ENCODE measurements at regions not wholly inside any gene's neighbourhood (a gene's known extent, or its start where the extent isn't known, plus 50 kb on each side); places are given as distances from the start of the nearest gene placed in this dataset.

DNA sequence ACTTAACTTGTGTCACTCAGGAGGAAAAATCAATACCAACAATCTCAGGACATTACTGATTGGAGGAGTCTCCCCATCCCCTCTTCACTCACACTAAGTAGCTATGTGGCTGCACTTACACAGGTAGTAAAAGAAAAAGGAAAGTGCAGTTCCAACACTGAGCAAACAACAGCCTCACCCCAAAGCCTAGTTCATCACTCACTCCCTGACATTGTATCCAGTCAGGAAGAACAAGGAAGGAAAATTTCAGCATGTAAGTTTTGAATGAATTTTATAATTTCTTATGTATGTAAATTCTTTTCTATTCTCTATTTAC, 273.4 kb downstream of the IGSF11 start:
- ChIA-PET CTCF (interaction anchor here (0.5 to 1.4 kb wide), 9 partner anchors 48 to 273 kb away, joined by 3 to 8 read pairs (median 3); partner anchors contain the start of gene IGSF11), POLR2A (no interaction called here)
- Histone ChIP-seq H3K36me3 (ENCODE audit: control insufficient read depth, insufficient read depth, low read length) (no peaks in the 10 kb centered on the region), H3K9me3 (no peaks in the 10 kb centered on the region), H3K27me3 (replicated peaks; ENCODE audit: control insufficient read depth, insufficient read depth, low read length) (no peaks in the 10 kb centered on the region), H3K4me3 (ENCODE audit: low read depth, low read length) (no peak overlapping the region), H3K4me1 (no peaks in the 10 kb centered on the region)
- H3K4me3 Mint-ChIP-seq (ENCODE audit: unreplicated experiment) = no peak overlapping the region
- peaks cover 6% of the 10 kb centered on the region for H3K4me1 Mint-ChIP-seq (ENCODE audit: low read depth, unreplicated experiment)
- no peaks in the 10 kb centered on the region for H3K36me3 Mint-ChIP-seq (ENCODE audit: insufficient read depth, unreplicated experiment)
- TF ChIP-seq, protein P1, sequence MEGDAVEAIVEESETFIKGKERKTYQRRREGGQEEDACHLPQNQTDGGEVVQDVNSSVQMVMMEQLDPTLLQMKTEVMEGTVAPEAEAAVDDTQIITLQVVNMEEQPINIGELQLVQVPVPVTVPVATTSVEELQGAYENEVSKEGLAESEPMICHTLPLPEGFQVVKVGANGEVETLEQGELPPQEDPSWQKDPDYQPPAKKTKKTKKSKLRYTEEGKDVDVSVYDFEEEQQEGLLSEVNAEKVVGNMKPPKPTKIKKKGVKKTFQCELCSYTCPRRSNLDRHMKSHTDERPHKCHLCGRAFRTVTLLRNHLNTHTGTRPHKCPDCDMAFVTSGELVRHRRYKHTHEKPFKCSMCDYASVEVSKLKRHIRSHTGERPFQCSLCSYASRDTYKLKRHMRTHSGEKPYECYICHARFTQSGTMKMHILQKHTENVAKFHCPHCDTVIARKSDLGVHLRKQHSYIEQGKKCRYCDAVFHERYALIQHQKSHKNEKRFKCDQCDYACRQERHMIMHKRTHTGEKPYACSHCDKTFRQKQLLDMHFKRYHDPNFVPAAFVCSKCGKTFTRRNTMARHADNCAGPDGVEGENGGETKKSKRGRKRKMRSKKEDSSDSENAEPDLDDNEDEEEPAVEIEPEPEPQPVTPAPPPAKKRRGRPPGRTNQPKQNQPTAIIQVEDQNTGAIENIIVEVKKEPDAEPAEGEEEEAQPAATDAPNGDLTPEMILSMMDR (IDR thresholded peaks at IDR 0.05; ENCODE audit: insufficient read depth in 1 of 2, low read depth in 1 of 2, low read length in 1 of 2, severe bottlenecking in 1 of 2, unreplicated experiment in 1 of 2) = no peak
- peaks cover 25% of the 10 kb centered on the region for H3K9me3 Mint-ChIP-seq (ENCODE audit: unreplicated experiment)
- intact Hi-C loops (cut with micrococcal nuclease; ENCODE audit: unreplicated experiment) = loop anchor here (1.0 to 5.0 kb wide), 2 partner anchors 49 to 56 kb away; no protein-coding TSS in a partner anchor
- BruUV-seq (replicated peaks) = no TSS peak
- no peak for DNase-seq
- no peak overlapping the region for H3K27ac Mint-ChIP-seq (ENCODE audit: unreplicated experiment)
- H3K27me3 Mint-ChIP-seq (ENCODE audit: insufficient read depth, unreplicated experiment) = no peaks in the 10 kb centered on the region

DNA sequence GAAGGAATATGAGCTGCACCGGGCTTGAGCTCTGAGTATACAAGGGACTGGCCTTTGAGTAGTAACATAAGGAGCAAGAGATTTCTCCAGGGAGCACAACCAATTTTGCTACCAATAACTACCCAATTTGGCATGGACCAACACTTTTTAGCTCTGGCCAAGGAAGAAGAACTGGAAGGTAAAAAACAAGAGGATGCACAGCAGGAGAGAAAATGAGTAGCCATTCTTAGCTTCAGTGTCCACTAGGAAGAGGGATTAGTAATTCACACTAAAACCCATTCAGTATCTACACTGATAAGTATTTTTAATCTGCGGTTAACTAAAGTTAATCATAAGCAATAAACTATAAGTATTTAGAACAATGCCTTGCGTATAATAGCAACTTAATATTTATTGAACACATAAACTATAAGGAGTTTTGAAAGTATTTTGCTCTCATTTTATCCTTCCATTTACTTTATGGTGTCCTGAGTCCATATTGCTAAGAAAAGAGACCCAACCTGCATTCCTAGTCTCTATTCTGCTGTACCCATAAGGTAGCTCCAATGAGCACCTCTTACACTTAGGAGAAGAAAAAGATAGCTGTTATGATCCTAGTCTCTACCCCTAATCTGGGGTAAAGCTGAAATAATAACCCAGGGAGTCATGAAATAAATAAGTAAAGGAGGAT, 268.9 kb downstream of the IGSF11 start:
- no peak overlapping the region for H3K27ac Mint-ChIP-seq (ENCODE audit: unreplicated experiment)
- H3K9me3 Mint-ChIP-seq (ENCODE audit: unreplicated experiment) = peaks cover 16% of the 10 kb centered on the region
- BruUV-seq (replicated peaks) = no TSS peak
- Histone ChIP-seq H3K4me3 (ENCODE audit: low read depth, low read length) (no peak overlapping the region), H3K27me3 (replicated peaks; ENCODE audit: control insufficient read depth, insufficient read depth, low read length) (no peaks in the 10 kb centered on the region), H3K4me1 (no peaks in the 10 kb centered on the region), H3K36me3 (ENCODE audit: control insufficient read depth, insufficient read depth, low read length) (no peaks in the 10 kb centered on the region), H3K9me3 (no peaks in the 10 kb centered on the region)
- intact Hi-C loops (cut with micrococcal nuclease; ENCODE audit: unreplicated experiment) = no loop called here
- no peaks in the 10 kb centered on the region for H3K27me3 Mint-ChIP-seq (ENCODE audit: insufficient read depth, unreplicated experiment)
- POLR2A ChIA-PET = no interaction called here
- H3K4me3 Mint-ChIP-seq (ENCODE audit: unreplicated experiment) = no peak overlapping the region
- CTCF ChIA-PET = no interaction called here
- TF ChIP-seq, protein P1 (IDR thresholded peaks at IDR 0.05; ENCODE audit: insufficient read depth in 1 of 2, low read depth in 1 of 2, low read length in 1 of 2, severe bottlenecking in 1 of 2, unreplicated experiment in 1 of 2) = no peak
- DNase-seq = no peak
- H3K4me1 Mint-ChIP-seq (ENCODE audit: low read depth, unreplicated experiment) = peaks cover 6% of the 10 kb centered on the region
- no peaks in the 10 kb centered on the region for H3K36me3 Mint-ChIP-seq (ENCODE audit: insufficient read depth, unreplicated experiment)

DNA sequence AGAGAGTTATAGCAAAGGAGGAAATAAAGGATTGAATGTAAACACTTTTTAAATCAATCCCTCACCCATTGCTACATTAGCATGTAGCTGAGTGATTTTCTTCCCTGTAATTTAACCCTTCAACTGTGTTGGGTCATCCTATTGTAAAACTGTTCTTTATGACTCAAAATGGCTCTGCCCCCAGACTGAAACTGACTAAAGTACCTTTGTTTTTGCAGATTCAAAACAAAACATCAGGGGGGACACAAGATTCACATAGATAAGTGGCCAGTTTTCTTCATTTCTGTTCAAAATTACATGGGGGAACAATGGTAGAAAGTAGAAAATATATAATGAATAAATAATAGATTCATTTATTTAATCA, 268.4 kb downstream of the IGSF11 start:
- no peak for DNase-seq
- H3K4me1 ChIP-seq = no peaks in the 10 kb centered on the region
- Mint-ChIP-seq H3K27ac (ENCODE audit: unreplicated experiment) (no peak overlapping the region), H3K9me3 (ENCODE audit: unreplicated experiment) (peaks cover 16% of the 10 kb centered on the region), H3K4me3 (ENCODE audit: unreplicated experiment) (no peak overlapping the region), H3K4me1 (ENCODE audit: low read depth, unreplicated experiment) (peaks cover 6% of the 10 kb centered on the region), H3K27me3 (ENCODE audit: insufficient read depth, unreplicated experiment) (no peaks in the 10 kb centered on the region), H3K36me3 (ENCODE audit: insufficient read depth, unreplicated experiment) (no peaks in the 10 kb centered on the region)
- no peak overlapping the region for H3K4me3 ChIP-seq (ENCODE audit: low read depth, low read length)
- POLR2A ChIA-PET = no interaction called here
- CTCF ChIA-PET = no interaction called here
- TF ChIP-seq, protein P1 (IDR thresholded peaks at IDR 0.05; ENCODE audit: insufficient read depth in 1 of 2, low read depth in 1 of 2, low read length in 1 of 2, severe bottlenecking in 1 of 2, unreplicated experiment in 1 of 2) = no peak
- H3K36me3 ChIP-seq (ENCODE audit: control insufficient read depth, insufficient read depth, low read length) = no peaks in the 10 kb centered on the region
- H3K27me3 ChIP-seq (replicated peaks; ENCODE audit: control insufficient read depth, insufficient read depth, low read length) = no peaks in the 10 kb centered on the region
- intact Hi-C loops (cut with micrococcal nuclease; ENCODE audit: unreplicated experiment) = no loop called here
- BruUV-seq (replicated peaks) = no TSS peak
- H3K9me3 ChIP-seq = no peaks in the 10 kb centered on the region
